ENCODE measurements at regions not wholly inside any gene's neighbourhood (a gene's known extent, or its start where the extent isn't known, plus 50 kb on each side); places are given as distances from the start of the nearest gene placed in this dataset.

DNA sequence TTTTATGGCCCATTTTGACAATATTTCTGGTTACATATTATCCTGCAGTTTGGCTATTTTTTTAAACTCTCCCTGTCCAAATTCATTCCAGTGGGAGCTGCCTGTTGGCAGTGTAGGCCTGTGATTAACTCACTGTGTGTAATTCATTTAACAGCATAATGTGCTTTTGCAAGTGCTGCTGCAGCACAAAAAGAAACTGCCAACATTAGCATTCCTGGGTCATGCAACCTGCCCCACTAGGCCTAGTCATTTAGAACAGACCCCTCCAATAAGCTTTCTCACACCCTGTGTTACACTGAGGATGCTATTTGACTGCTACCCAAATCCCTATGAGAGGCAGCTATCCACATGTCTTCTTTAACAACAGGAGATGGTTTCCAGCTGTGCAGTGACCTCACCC lies 251.2 kb upstream of the UBE2E2 start:
- Histone ChIP-seq H3K23ac (ENCODE audit: low read depth, low read length, poor library complexity) (no peak overlapping the region), H2BK15ac (ENCODE audit: low read length) (no peak overlapping the region), H3K9ac (ENCODE audit: low read depth, low read length, poor library complexity) (no peak overlapping the region), H2AFZ (ENCODE audit: low read length) (no peak overlapping the region), H2AK5ac (ENCODE audit: low read depth, low read length) (no peak overlapping the region), H3K36me3 (replicated peaks in 1 of 2; ENCODE audit: control insufficient read depth in 2 of 2, insufficient read depth in 2 of 2, low read length in 2 of 2) (no peaks in the 10 kb centered on the region), H3K4ac (ENCODE audit: low read length) (no peak overlapping the region), H3K18ac (ENCODE audit: low read length) (no peak overlapping the region), H2BK12ac (ENCODE audit: low read length) (no peak overlapping the region), H3K4me3 (ENCODE audit: low read length in 2 of 2) (no peak overlapping the region), H4K8ac (ENCODE audit: low read depth, low read length) (no peak overlapping the region), H4K91ac (ENCODE audit: low read depth, low read length, poor library complexity) (no peak overlapping the region), H3K27me3 (ENCODE audit: control insufficient read depth in 3 of 3, insufficient read depth in 3 of 3, low read depth in 1 of 3, low read length in 3 of 3) (no peaks in the 10 kb centered on the region), H2BK120ac (ENCODE audit: low read depth, low read length) (no peak overlapping the region), H3K14ac (ENCODE audit: low read length) (no peak overlapping the region), H3K9me3 (replicated peaks in 1 of 2; ENCODE audit: control insufficient read depth in 2 of 2, insufficient read depth in 1 of 2, low read depth in 1 of 2, low read length in 2 of 2) (peaks cover 0 to 5% of the 10 kb centered on the region in 2 donors), H3K79me1 (ENCODE audit: low read depth, low read length) (no peaks in the 10 kb centered on the region), H3K4me1 (ENCODE audit: control insufficient read depth in 2 of 2, insufficient read depth in 1 of 2, low read depth in 1 of 2, low read length in 2 of 2) (peaks cover 0 to 2% of the 10 kb centered on the region in 2 donors), H3K27ac (replicated peaks; ENCODE audit: low read length) (peak overlapping the region; percentile 12), H2BK5ac (ENCODE audit: low read length) (no peak overlapping the region), H3K4me2 (ENCODE audit: insufficient read depth, low read length, poor library complexity, severe bottlenecking) (no peak overlapping the region)
- peak; percentile 5 for DNase-seq (ENCODE audit: low spot score)

DNA sequence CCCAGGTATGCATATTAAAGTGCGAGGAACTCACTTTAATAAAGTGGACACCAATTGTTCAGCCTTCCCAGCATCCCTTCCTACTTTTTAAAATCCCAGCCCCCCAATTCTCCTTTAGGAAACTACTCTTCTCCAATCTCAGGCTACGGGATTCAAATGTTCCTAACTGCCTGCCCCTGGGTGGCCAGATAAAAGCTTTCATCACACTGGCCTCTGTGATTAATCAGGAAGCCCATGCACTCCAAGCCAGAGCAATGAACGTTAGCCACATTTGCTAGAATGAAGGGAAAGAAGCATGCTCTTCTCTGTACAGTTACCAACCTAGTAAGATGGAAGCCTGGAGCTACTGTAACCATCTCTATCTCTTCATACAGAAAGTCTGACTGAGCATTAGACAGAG lies 250.3 kb upstream of the UBE2E2 start:
- Histone ChIP-seq H3K14ac (ENCODE audit: low read length) (no peak overlapping the region), H3K4me3 (ENCODE audit: low read length in 2 of 2) (no peak overlapping the region), H3K4me1 (ENCODE audit: control insufficient read depth in 2 of 2, insufficient read depth in 1 of 2, low read depth in 1 of 2, low read length in 2 of 2) (peaks cover 0 to 2% of the 10 kb centered on the region in 2 donors), H2AFZ (ENCODE audit: low read length) (no peak overlapping the region), H3K4ac (ENCODE audit: low read length) (no peak overlapping the region), H2AK5ac (ENCODE audit: low read depth, low read length) (no peak overlapping the region), H3K27me3 (ENCODE audit: control insufficient read depth in 3 of 3, insufficient read depth in 3 of 3, low read depth in 1 of 3, low read length in 3 of 3) (no peaks in the 10 kb centered on the region), H2BK5ac (ENCODE audit: low read length) (no peak overlapping the region), H3K9me3 (replicated peaks in 1 of 2; ENCODE audit: control insufficient read depth in 2 of 2, insufficient read depth in 1 of 2, low read depth in 1 of 2, low read length in 2 of 2) (peaks cover 0 to 5% of the 10 kb centered on the region in 2 donors), H3K36me3 (replicated peaks in 1 of 2; ENCODE audit: control insufficient read depth in 2 of 2, insufficient read depth in 2 of 2, low read length in 2 of 2) (no peaks in the 10 kb centered on the region), H4K91ac (ENCODE audit: low read depth, low read length, poor library complexity) (no peak overlapping the region), H2BK120ac (ENCODE audit: low read depth, low read length) (no peak overlapping the region), H3K23ac (ENCODE audit: low read depth, low read length, poor library complexity) (no peak overlapping the region), H3K9ac (ENCODE audit: low read depth, low read length, poor library complexity) (no peak overlapping the region), H4K8ac (ENCODE audit: low read depth, low read length) (no peak overlapping the region), H3K27ac (replicated peaks; ENCODE audit: low read length) (no peak overlapping the region), H3K79me1 (ENCODE audit: low read depth, low read length) (no peaks in the 10 kb centered on the region), H3K4me2 (ENCODE audit: insufficient read depth, low read length, poor library complexity, severe bottlenecking) (no peak overlapping the region), H2BK15ac (ENCODE audit: low read length) (no peak overlapping the region), H3K18ac (ENCODE audit: low read length) (no peak overlapping the region), H2BK12ac (ENCODE audit: low read length) (no peak overlapping the region)
- no peak for DNase-seq (ENCODE audit: low spot score)
- WGBS, 2 donors (ENCODE audit: extremely low coverage in 2 of 2, insufficient read length in 2 of 2, insufficient replicate concordance in 1 of 2) = no CpG with 5 or more reads among the region's 3 CpGs

DNA sequence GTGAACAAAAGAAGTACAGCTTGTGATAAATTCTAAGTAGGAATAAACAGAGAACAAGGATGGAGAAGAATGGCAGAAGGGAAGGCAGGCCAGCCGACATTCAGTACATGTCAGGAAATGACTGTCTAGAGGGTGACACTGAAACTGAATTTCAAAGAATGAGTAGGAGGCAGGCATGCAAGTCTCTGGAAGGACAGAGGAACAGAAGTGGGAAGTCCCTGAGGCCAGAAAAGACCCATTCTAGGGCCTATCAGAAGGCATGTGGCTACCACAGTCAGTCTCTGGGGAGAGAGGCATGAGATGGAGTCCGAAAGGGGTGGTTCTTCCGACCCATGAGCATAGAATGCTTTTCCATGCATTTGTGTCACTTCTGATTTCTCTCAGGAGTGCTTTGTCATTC lies 243.5 kb upstream of the UBE2E2 start:
- H4K91ac ChIP-seq (ENCODE audit: low read depth, low read length, poor library complexity) = no peak overlapping the region
- no peak overlapping the region for H2BK120ac ChIP-seq (ENCODE audit: low read depth, low read length)
- no peak overlapping the region for H3K4me2 ChIP-seq (ENCODE audit: insufficient read depth, low read length, poor library complexity, severe bottlenecking)
- no peak overlapping the region for H2BK12ac ChIP-seq (ENCODE audit: low read length)
- H3K23ac ChIP-seq (ENCODE audit: low read depth, low read length, poor library complexity) = no peak overlapping the region
- no peak overlapping the region for H4K8ac ChIP-seq (ENCODE audit: low read depth, low read length)
- DNase-seq (ENCODE audit: low spot score) = no peak
- H3K18ac ChIP-seq (ENCODE audit: low read length) = no peak overlapping the region
- H3K27me3 ChIP-seq (ENCODE audit: control insufficient read depth in 3 of 3, insufficient read depth in 3 of 3, low read depth in 1 of 3, low read length in 3 of 3) = no peaks in the 10 kb centered on the region
- no peak overlapping the region for H3K27ac ChIP-seq (replicated peaks; ENCODE audit: low read length)
- no peak overlapping the region for H2BK5ac ChIP-seq (ENCODE audit: low read length)
- H2BK15ac ChIP-seq (ENCODE audit: low read length) = no peak overlapping the region
- H3K9me3 ChIP-seq (replicated peaks in 1 of 2; ENCODE audit: control insufficient read depth in 2 of 2, insufficient read depth in 1 of 2, low read depth in 1 of 2, low read length in 2 of 2) = peaks cover 0 to 2% of the 10 kb centered on the region in 2 donors
- H3K14ac ChIP-seq (ENCODE audit: low read length) = no peak overlapping the region
- H3K4ac ChIP-seq (ENCODE audit: low read length) = no peak overlapping the region
- H3K36me3 ChIP-seq (replicated peaks in 1 of 2; ENCODE audit: control insufficient read depth in 2 of 2, insufficient read depth in 2 of 2, low read length in 2 of 2) = no peaks in the 10 kb centered on the region
- H3K79me1 ChIP-seq (ENCODE audit: low read depth, low read length) = no peaks in the 10 kb centered on the region
- no CpG with 5 or more reads among the region's 3 CpGs for whole genome bisulfite sequencing, 2 donors (ENCODE audit: extremely low coverage in 2 of 2, insufficient read length in 2 of 2, insufficient replicate concordance in 1 of 2)
- H3K4me3 ChIP-seq (ENCODE audit: low read length in 2 of 2) = no peak overlapping the region
- H3K4me1 ChIP-seq (ENCODE audit: control insufficient read depth in 2 of 2, insufficient read depth in 1 of 2, low read depth in 1 of 2, low read length in 2 of 2) = no peaks in the 10 kb centered on the region
- H2AK5ac ChIP-seq (ENCODE audit: low read depth, low read length) = no peak overlapping the region
- no peak overlapping the region for H3K9ac ChIP-seq (ENCODE audit: low read depth, low read length, poor library complexity)
- H2AFZ ChIP-seq (ENCODE audit: low read length) = no peak overlapping the region

- Histone ChIP-seq H3K36me3 (replicated peaks in 1 of 2; ENCODE audit: control insufficient read depth in 2 of 2, insufficient read depth in 2 of 2, low read length in 2 of 2) (no peaks in the 10 kb centered on the region), H2AFZ (ENCODE audit: low read length) (no peak overlapping the region), H3K14ac (ENCODE audit: low read length) (no peak overlapping the region), H3K9me3 (replicated peaks in 1 of 2; ENCODE audit: control insufficient read depth in 2 of 2, insufficient read depth in 1 of 2, low read depth in 1 of 2, low read length in 2 of 2) (peaks cover 0 to 2% of the 10 kb centered on the region in 2 donors), H3K23ac (ENCODE audit: low read depth, low read length, poor library complexity) (no peak overlapping the region), H4K91ac (ENCODE audit: low read depth, low read length, poor library complexity) (no peak overlapping the region), H3K4me2 (ENCODE audit: insufficient read depth, low read length, poor library complexity, severe bottlenecking) (no peak overlapping the region), H3K4ac (ENCODE audit: low read length) (no peak overlapping the region), H3K18ac (ENCODE audit: low read length) (no peak overlapping the region), H3K79me1 (ENCODE audit: low read depth, low read length) (no peaks in the 10 kb centered on the region), H4K8ac (ENCODE audit: low read depth, low read length) (no peak overlapping the region), H2BK5ac (ENCODE audit: low read length) (no peak overlapping the region), H2BK12ac (ENCODE audit: low read length) (no peak overlapping the region), H3K27ac (replicated peaks; ENCODE audit: low read length) (no peak overlapping the region), H2BK15ac (ENCODE audit: low read length) (no peak overlapping the region), H2BK120ac (ENCODE audit: low read depth, low read length) (no peak overlapping the region), H2AK5ac (ENCODE audit: low read depth, low read length) (no peak overlapping the region), H3K9ac (ENCODE audit: low read depth, low read length, poor library complexity) (no peak overlapping the region), H3K4me1 (ENCODE audit: control insufficient read depth in 2 of 2, insufficient read depth in 1 of 2, low read depth in 1 of 2, low read length in 2 of 2) (no peaks in the 10 kb centered on the region), H3K27me3 (ENCODE audit: control insufficient read depth in 3 of 3, insufficient read depth in 3 of 3, low read depth in 1 of 3, low read length in 3 of 3) (no peaks in the 10 kb centered on the region), H3K4me3 (ENCODE audit: low read length in 2 of 2) (no peak overlapping the region)
- peak; percentile 24 for DNase-seq (ENCODE audit: low spot score)
- no CpG with 5 or more reads among the region's 8 CpGs for WGBS, 2 donors (ENCODE audit: extremely low coverage in 2 of 2, insufficient read length in 2 of 2, insufficient replicate concordance in 1 of 2)
These were observed 242.8 kb upstream of the UBE2E2 start for GRCh38 chr3:22960105-22960984.
